B cell (primary cell): ENCODE measurements at regions not wholly inside any gene's neighbourhood (a gene's known extent, or its start where the extent isn't known, plus 50 kb on each side); places are given as distances from the start of the nearest gene placed in this dataset.

Experiments
- ATAC-seq: fragments of 200-7000 bp; cut with Tn5 transposase; one replicate; pipeline ENCODE4 v1.10.0; 2021; ENCODE audit warnings: low read depth, mild to moderate bottlenecking, moderate number of reproducible peaks, moderate library complexity
- CTCF ChIA-PET: fragments of 350-600 bp; sonication (Branson Sonifier 250); formaldehyde crosslinking; loops from one replicate; lab custom pipeline; 2021; ENCODE audit warnings: antibody characterized with exemption, inconsistent platforms; lab: Charles Lee
- POLR2A ChIA-PET: fragments of 350-600 bp; sonication (Branson Sonifier 250); formaldehyde crosslinking; loops from one replicate; lab custom pipeline; 2021; ENCODE audit warnings: antibody characterized with exemption; lab: Charles Lee
- DNase-seq: peaks from one replicate; pipeline ENCODE4 v3.0.0; 2013
- H2AFZ ChIP-seq: 2 replicates; pipeline ENCODE4 v1.6.1; 2012; ENCODE audit warnings: mild to moderate bottlenecking, low read depth, low read length; ENCODE audit not compliant: insufficient read depth, poor library complexity, severe bottlenecking
- H3K27ac ChIP-seq, 2 donors: 1 replicate in 1 of 2; 2 replicates in 1 of 2; pipeline ENCODE4 v1.5.1; 2012 to 2013; ENCODE audit warnings: low read length in 2 of 2, mild to moderate bottlenecking in 2 of 2, moderate library complexity in 1 of 2
- H3K27me3 ChIP-seq, 4 experiments: fragments of 200-600 bp in 1 of 4; sonication (generic) in 1 of 4; replicated peaks in 1 of 4; 1 replicate in 2 of 4; 2 replicates in 2 of 4; pipeline versions ENCODE4 v1.6.1 to v1.7.0; 2013 to 2016; ENCODE audit warnings: low read length in 3 of 4, mild to moderate bottlenecking in 2 of 4, mixed read lengths in 1 of 4, moderate library complexity in 1 of 4; ENCODE audit not compliant: insufficient read depth in 4 of 4, control insufficient read depth in 3 of 4; ENCODE audit errors: control extremely low read depth in 1 of 4
- H3K36me3 ChIP-seq, 2 experiments: replicated peaks in 1 of 2; 1 replicate in 1 of 2; 2 replicates in 1 of 2; pipeline versions ENCODE4 v1.6.1 to v1.7.1; 2013; ENCODE audit warnings: low read length in 1 of 2; ENCODE audit not compliant: insufficient read depth in 2 of 2, control insufficient read depth in 1 of 2; ENCODE audit errors: control extremely low read depth in 1 of 2, extremely low read depth in 1 of 2
- H3K4me1 ChIP-seq, 2 donors: fragments of 200-600 bp in 1 of 2; sonication (generic) in 1 of 2; 1 replicate in 1 of 2; 2 replicates in 1 of 2; pipeline versions ENCODE4 v1.5.1 to v1.6.1; 2013 to 2017; ENCODE audit warnings: low read length in 2 of 2; ENCODE audit not compliant: control insufficient read depth in 2 of 2, insufficient read depth in 2 of 2
- H3K4me2 ChIP-seq: replicated peaks from 2 replicates; pipeline ENCODE3; 2012; ENCODE audit warnings: mild to moderate bottlenecking, low read depth, low read length; ENCODE audit not compliant: poor library complexity, severe bottlenecking
- H3K4me3 ChIP-seq, 5 experiments: fragments of 200-600 bp in 1 of 5; sonication (generic) in 1 of 5; 1 replicate in 3 of 5; 2 replicates in 2 of 5; pipeline versions ENCODE4 v1.5.1 to v1.7.0; 2011 to 2016; ENCODE audit warnings: low read length in 4 of 5, mild to moderate bottlenecking in 4 of 5, low read depth in 2 of 5, control low read depth in 1 of 5, moderate library complexity in 1 of 5; ENCODE audit not compliant: insufficient read depth in 1 of 5; ENCODE audit errors: control extremely low read depth in 1 of 5, extremely low read depth in 1 of 5
- H3K79me2 ChIP-seq: fragments of 200-600 bp; sonication (generic); one replicate; pipeline ENCODE4 v1.6.0; 2016; ENCODE audit warnings: low read length; ENCODE audit not compliant: control insufficient read depth, insufficient read depth
- H3K9ac ChIP-seq: fragments of 200-600 bp; sonication (generic); 2 replicates; pipeline ENCODE4 v1.6.1; 2017; ENCODE audit warnings: mild to moderate bottlenecking, low read length, moderate library complexity
- H3K9me3 ChIP-seq, 3 donors: one replicate each; pipeline versions ENCODE4 v1.6.1 to v1.7.1; 2013; ENCODE audit warnings: low read length in 2 of 3; ENCODE audit not compliant: control insufficient read depth in 2 of 3, insufficient read depth in 1 of 3; ENCODE audit errors: control extremely low read depth in 1 of 3
- H4K20me1 ChIP-seq: 2 replicates; pipeline ENCODE4 v1.6.0; 2012; ENCODE audit warnings: mild to moderate bottlenecking, low read length; ENCODE audit not compliant: insufficient read depth, control insufficient read depth, poor library complexity, severe bottlenecking
- H3K27ac Mint-ChIP-seq: one replicate; pipeline ENCODE4 v1.8.0; 2021; ENCODE audit warnings: mixed read lengths
- H3K27me3 Mint-ChIP-seq: one replicate; pipeline ENCODE4 v1.8.0; 2021; ENCODE audit warnings: mixed read lengths
- H3K4me1 Mint-ChIP-seq: one replicate; pipeline ENCODE4 v1.8.0; 2021; ENCODE audit warnings: mixed read lengths
- H3K4me3 Mint-ChIP-seq: one replicate; pipeline ENCODE4 v1.8.0; 2021; ENCODE audit warnings: mixed read lengths
- H3K9me3 Mint-ChIP-seq: one replicate; pipeline ENCODE4 v1.8.0; 2022; ENCODE audit warnings: mixed read lengths; ENCODE audit not compliant: insufficient read depth
- EZH2 ChIP-seq: IDR thresholded peaks from 2 replicates; pipeline ENCODE4 v1.6.1; 2012; ENCODE audit warnings: borderline replicate concordance, low read depth, mild to moderate bottlenecking, moderate library complexity, low read length; ENCODE audit not compliant: insufficient read depth, poor library complexity, severe bottlenecking
- WGBS: methylation state at CpG from one replicate; pipeline ENCODE4 v1.1.5; 2013; ENCODE audit warnings: missing lambda C conversion rate; ENCODE audit not compliant: insufficient coverage; 5-methylcytosine and 5-hydroxymethylcytosine counted together
- intact Hi-C: fragments of 100-400 bp; cut with micrococcal nuclease; formaldehyde crosslinking; loops from one replicate; pipeline ENCODE4 v1.10.0; 2022
- TF ChIP-seq, protein P1 (sequence below): fragments of 200-600 bp; IDR thresholded peaks from one replicate; pipeline ENCODE4 v1.8.0; 2022; ENCODE audit warnings: antibody characterized with exemption, mild to moderate bottlenecking

DNA sequence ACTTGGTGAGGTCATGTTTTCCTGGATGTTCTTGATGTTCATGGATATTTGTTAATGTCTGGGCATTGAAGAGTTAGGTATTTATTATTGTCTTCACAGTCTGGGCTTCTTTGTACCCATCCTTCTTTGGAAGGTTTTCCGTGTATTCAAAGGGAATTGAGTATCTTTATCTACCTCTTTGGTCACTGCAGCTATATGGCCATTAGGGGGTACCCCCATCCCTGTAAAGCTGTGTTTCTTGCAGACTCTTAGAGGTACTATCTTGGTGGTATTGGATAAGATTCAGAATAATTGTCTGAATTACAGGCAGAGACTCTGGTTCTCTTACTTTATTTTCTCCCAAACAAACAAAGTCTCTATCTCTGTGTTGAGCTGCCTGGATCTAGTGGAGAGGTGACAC lies 401.6 kb upstream of the FSIP2 start:
- no peak for DNase-seq
- Histone ChIP-seq H4K20me1 (no peaks in the 10 kb centered on the region), H3K79me2 (no peaks in the 10 kb centered on the region), H3K9ac (no peak overlapping the region), H3K27me3 (no peaks in the 10 kb centered on the region), H3K9me3 (peaks cover 0 to 3% (median 0%) of the 10 kb centered on the region in 3 donors), H2AFZ (no peak overlapping the region), H3K27ac (no peak overlapping the region), H3K4me2 (no peak overlapping the region), H3K4me1 (no peaks in the 10 kb centered on the region), H3K4me3 (no peak overlapping the region), H3K36me3 (no peaks in the 10 kb centered on the region)
- Mint-ChIP-seq H3K4me1 (no peaks in the 10 kb centered on the region), H3K27me3 (no peaks in the 10 kb centered on the region), H3K9me3 (peaks cover 2% of the 10 kb centered on the region), H3K4me3 (no peak overlapping the region), H3K27ac (no peak overlapping the region)
- no CpG with 5 or more reads among the region's 1 CpG for WGBS
- ChIA-PET POLR2A (no interaction called here), CTCF (no interaction called here)
- intact Hi-C loops = no loop called here
- ATAC-seq = no peak
- TF ChIP-seq, protein P1, sequence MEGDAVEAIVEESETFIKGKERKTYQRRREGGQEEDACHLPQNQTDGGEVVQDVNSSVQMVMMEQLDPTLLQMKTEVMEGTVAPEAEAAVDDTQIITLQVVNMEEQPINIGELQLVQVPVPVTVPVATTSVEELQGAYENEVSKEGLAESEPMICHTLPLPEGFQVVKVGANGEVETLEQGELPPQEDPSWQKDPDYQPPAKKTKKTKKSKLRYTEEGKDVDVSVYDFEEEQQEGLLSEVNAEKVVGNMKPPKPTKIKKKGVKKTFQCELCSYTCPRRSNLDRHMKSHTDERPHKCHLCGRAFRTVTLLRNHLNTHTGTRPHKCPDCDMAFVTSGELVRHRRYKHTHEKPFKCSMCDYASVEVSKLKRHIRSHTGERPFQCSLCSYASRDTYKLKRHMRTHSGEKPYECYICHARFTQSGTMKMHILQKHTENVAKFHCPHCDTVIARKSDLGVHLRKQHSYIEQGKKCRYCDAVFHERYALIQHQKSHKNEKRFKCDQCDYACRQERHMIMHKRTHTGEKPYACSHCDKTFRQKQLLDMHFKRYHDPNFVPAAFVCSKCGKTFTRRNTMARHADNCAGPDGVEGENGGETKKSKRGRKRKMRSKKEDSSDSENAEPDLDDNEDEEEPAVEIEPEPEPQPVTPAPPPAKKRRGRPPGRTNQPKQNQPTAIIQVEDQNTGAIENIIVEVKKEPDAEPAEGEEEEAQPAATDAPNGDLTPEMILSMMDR = no peak
- no peak for TF ChIP-seq EZH2

DNA sequence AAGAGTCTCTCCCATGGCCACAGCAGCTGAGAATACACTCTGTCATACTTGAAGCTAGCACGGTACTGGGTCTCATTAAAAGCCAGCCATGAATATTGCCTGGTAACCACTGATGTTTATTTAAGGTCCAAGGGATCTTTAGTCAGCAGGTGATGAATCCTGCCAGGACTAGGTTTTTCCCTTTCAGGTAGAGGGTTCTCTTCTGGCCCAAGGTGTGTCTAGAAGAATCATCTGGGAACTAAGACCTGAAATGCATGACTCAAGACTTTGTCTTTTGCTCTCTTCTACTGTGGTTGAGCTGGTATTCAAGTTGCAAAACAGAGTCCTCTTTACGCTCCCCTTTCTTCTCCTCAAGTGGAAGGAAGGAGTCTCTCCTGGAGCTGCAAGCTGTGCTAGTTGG lies 400.5 kb upstream of the FSIP2 start:
- Mint-ChIP-seq H3K9me3 (peaks cover 2% of the 10 kb centered on the region), H3K27ac (no peak overlapping the region), H3K4me3 (no peak overlapping the region), H3K27me3 (no peaks in the 10 kb centered on the region), H3K4me1 (no peaks in the 10 kb centered on the region)
- Histone ChIP-seq H3K4me1 (no peaks in the 10 kb centered on the region), H3K36me3 (no peaks in the 10 kb centered on the region), H3K4me2 (no peak overlapping the region), H3K27ac (no peak overlapping the region), H3K9ac (no peak overlapping the region), H4K20me1 (no peaks in the 10 kb centered on the region), H3K4me3 (no peak overlapping the region), H3K79me2 (no peaks in the 10 kb centered on the region), H3K9me3 (peaks cover 0 to 3% (median 0%) of the 10 kb centered on the region in 3 donors), H3K27me3 (no peaks in the 10 kb centered on the region), H2AFZ (no peak overlapping the region)
- ChIA-PET CTCF (no interaction called here), POLR2A (no interaction called here)
- TF ChIP-seq, protein P1 = no peak
- TF ChIP-seq EZH2 = no peak
- 78% methylated on average over 1 of the region's 2 CpGs for WGBS
- DNase-seq (no peak), ATAC-seq (no peak)
- intact Hi-C loops = no loop called here
